ENCODE measurements at regions not wholly inside any gene's neighbourhood (a gene's known extent, or its start where the extent isn't known, plus 50 kb on each side); places are given as distances from the start of the nearest gene placed in this dataset.

DNA sequence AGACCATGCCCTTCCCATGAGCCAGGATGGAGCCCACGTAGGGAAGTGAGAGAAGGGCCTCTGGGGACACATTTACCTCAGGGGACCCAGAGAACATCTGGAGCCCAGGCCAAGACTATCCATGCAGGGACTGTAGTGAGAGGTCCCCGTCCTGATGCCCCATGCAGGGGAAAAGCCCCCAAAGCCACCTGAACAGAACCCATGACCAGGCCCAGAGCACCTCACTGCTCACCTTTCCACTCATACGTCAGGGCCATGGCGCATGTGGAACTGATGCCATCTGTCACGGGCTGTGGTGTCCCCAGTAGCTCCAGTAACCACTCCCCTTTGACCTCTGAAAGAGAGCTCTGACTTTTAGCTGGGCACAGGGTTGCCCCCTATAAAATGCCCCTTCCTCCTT lies 106.5 kb upstream of the TEX51 start:
- no TSS peak for BruUV-seq (replicated peaks)
- TF ChIP-seq CTCF (conservative IDR thresholded peaks at IDR 0.05; ENCODE audit: low read length) (no peak), EZH2phosphoT487 (IDR thresholded peaks at IDR 0.05; ENCODE audit: borderline replicate concordance, low read depth, low read length) (no peak)
- H2AFZ ChIP-seq (ENCODE audit: low read length) = no peak overlapping the region
- no peaks in the 10 kb centered on the region for H4K20me1 ChIP-seq (ENCODE audit: insufficient read depth, low read length)
- no peaks in the 10 kb centered on the region for H3K36me3 ChIP-seq (ENCODE audit: insufficient read depth, low read length)
- no peak for DNase-seq (ENCODE audit: low spot score)
- no peaks in the 10 kb centered on the region for H3K4me1 ChIP-seq (ENCODE audit: insufficient read depth, low read length, poor library complexity, severe bottlenecking)
- H3K79me2 ChIP-seq (ENCODE audit: insufficient read depth, low read depth, low read length) = no peaks in the 10 kb centered on the region
- no peaks in the 10 kb centered on the region for H3K9me3 ChIP-seq (ENCODE audit: low read length)
- H3K4me3 ChIP-seq (ENCODE audit: low read depth, low read length, poor library complexity, severe bottlenecking) = no peak overlapping the region
- no peak overlapping the region for H3K4me2 ChIP-seq (ENCODE audit: low read length)
- POLR2A ChIA-PET = no interaction called here
- no peaks in the 10 kb centered on the region for H3K9me2 ChIP-seq (ENCODE audit: insufficient read depth, low read length)
- intact Hi-C loops (cut with micrococcal nuclease; ENCODE audit: unreplicated experiment) = no loop called here
- no peak overlapping the region for H3K27ac ChIP-seq (ENCODE audit: low read depth, low read length, poor library complexity, severe bottlenecking)
- CTCF ChIA-PET (ENCODE audit: unreplicated experiment) = no interaction called here

DNA sequence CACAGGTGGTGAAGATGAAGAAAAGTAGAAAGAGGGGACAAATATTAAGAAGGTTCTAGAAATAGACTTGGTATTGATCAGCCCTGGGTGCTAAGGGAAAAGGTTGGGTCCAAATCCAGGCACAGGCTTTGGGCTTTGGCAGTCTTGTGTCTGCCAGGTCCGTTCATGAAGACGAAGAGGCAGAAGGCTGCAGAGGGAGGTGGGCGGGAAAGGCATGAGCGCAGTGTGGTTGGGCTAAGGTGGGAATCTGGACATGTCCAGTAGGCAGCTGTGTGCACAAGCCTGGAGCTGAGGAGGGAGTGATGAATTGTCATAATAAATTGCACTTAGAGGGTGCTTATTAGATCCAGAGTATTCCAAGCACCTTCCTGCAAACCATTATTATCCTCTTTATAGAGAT lies 105.7 kb upstream of the TEX51 start:
- H4K20me1 ChIP-seq (ENCODE audit: insufficient read depth, low read length) = no peaks in the 10 kb centered on the region
- no peak overlapping the region for H3K4me2 ChIP-seq (ENCODE audit: low read length)
- TF ChIP-seq CTCF (conservative IDR thresholded peaks at IDR 0.05; ENCODE audit: low read length) (no peak), EZH2phosphoT487 (IDR thresholded peaks at IDR 0.05; ENCODE audit: borderline replicate concordance, low read depth, low read length) (no peak)
- no peaks in the 10 kb centered on the region for H3K79me2 ChIP-seq (ENCODE audit: insufficient read depth, low read depth, low read length)
- no peak overlapping the region for H3K4me3 ChIP-seq (ENCODE audit: low read depth, low read length, poor library complexity, severe bottlenecking)
- ChIA-PET CTCF (ENCODE audit: unreplicated experiment) (no interaction called here), POLR2A (no interaction called here)
- DNase-seq (ENCODE audit: low spot score) = no peak
- no TSS peak for BruUV-seq (replicated peaks)
- no peaks in the 10 kb centered on the region for H3K9me3 ChIP-seq (ENCODE audit: low read length)
- no peaks in the 10 kb centered on the region for H3K36me3 ChIP-seq (ENCODE audit: insufficient read depth, low read length)
- H3K9me2 ChIP-seq (ENCODE audit: insufficient read depth, low read length) = no peaks in the 10 kb centered on the region
- no peaks in the 10 kb centered on the region for H3K4me1 ChIP-seq (ENCODE audit: insufficient read depth, low read length, poor library complexity, severe bottlenecking)
- no peak overlapping the region for H2AFZ ChIP-seq (ENCODE audit: low read length)
- no peak overlapping the region for H3K27ac ChIP-seq (ENCODE audit: low read depth, low read length, poor library complexity, severe bottlenecking)
- intact Hi-C loops (cut with micrococcal nuclease; ENCODE audit: unreplicated experiment) = no loop called here

DNA sequence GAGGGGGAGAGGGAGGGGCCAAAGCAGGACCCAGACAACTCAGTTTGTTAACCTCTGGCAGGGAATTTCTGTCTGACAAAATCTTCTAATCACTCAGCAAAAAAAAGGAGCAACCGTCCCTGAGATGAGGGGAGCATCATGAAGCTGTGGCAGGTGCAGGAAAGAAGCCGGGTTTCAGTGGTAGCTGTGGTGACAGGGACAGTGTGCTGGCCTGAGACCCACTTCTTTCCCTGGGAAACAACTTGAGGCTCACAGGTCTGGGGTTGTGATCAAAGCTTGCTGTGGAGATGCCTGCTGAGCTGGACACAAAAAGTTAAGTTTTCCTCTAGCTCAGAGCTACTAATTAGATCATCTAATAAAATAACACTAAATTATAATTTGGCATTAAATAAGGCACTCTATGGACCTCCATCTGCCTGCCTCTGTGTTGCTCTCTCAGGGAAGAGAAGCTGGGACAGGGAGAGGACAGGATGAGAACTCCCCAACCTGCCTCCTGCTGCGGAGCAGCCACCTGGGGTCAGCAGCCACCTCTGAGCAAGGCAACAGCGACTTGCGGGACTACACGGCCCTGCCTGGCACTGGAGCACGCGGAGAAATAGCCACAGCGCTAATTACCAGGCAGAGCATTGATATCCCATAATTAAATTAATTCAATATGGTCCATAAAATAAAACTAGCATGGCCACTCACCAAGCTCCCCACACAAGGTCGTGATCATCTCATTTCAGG lies 104.6 kb upstream of the TEX51 start:
- no peak overlapping the region for H2AFZ ChIP-seq (ENCODE audit: low read length)
- no peak overlapping the region for H3K4me3 ChIP-seq (ENCODE audit: low read depth, low read length, poor library complexity, severe bottlenecking)
- H3K9me3 ChIP-seq (ENCODE audit: low read length) = no peaks in the 10 kb centered on the region
- no peak overlapping the region for H3K4me2 ChIP-seq (ENCODE audit: low read length)
- no peak for TF ChIP-seq CTCF (conservative IDR thresholded peaks at IDR 0.05; ENCODE audit: low read length)
- TF ChIP-seq EZH2phosphoT487 (IDR thresholded peaks at IDR 0.05; ENCODE audit: borderline replicate concordance, low read depth, low read length) = no peak
- no peaks in the 10 kb centered on the region for H3K36me3 ChIP-seq (ENCODE audit: insufficient read depth, low read length)
- no peaks in the 10 kb centered on the region for H4K20me1 ChIP-seq (ENCODE audit: insufficient read depth, low read length)
- intact Hi-C loops (cut with micrococcal nuclease; ENCODE audit: unreplicated experiment) = no loop called here
- no peaks in the 10 kb centered on the region for H3K4me1 ChIP-seq (ENCODE audit: insufficient read depth, low read length, poor library complexity, severe bottlenecking)
- H3K79me2 ChIP-seq (ENCODE audit: insufficient read depth, low read depth, low read length) = no peaks in the 10 kb centered on the region
- H3K9me2 ChIP-seq (ENCODE audit: insufficient read depth, low read length) = no peaks in the 10 kb centered on the region
- ChIA-PET CTCF (ENCODE audit: unreplicated experiment) (no interaction called here), POLR2A (no interaction called here)
- no peak for DNase-seq (ENCODE audit: low spot score)
- BruUV-seq (replicated peaks) = no TSS peak
- H3K27ac ChIP-seq (ENCODE audit: low read depth, low read length, poor library complexity, severe bottlenecking) = no peak overlapping the region

Measured in OCI-LY7 (cell line).